ENCODE measurements at regions not wholly inside any gene's neighbourhood (a gene's known extent, or its start where the extent isn't known, plus 50 kb on each side); places are given as distances from the start of the nearest gene placed in this dataset.

DNA sequence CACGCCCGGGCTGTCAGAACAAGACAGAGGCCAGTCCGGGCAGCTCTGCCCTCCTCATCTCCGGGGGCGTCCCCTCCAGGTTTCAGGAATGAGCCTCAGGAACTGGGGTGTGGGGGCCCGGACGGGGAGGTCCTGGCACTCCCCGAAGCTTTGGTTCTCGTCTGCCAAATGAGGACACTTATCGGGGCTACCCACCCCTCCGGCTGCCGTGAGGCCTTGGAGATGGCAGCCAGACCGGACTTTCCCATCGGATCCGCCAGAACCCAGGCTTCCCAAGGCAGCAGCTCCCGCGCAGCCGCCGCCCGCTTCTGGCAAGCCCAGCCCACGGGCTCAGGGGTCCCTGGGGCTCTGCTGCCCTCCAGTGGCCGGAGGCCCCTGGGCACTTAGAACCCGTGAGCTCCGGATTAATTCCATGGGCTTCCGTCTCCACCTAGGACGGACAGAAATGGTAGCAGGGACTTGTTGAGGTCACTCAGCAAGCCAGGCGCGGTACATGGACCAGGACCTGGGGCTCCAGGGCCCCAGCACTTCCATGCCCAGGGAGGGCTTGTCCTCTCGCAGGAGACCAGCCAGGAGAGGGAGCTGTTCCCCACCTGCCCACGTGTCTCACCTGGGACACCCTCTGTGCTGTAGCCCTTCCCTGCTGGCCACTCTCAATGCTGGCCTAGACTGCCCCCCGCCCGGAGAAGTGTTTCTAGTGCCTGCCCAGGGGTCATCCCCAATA, 89.4 kb downstream of the LINGO1 start (continued):
- TF ChIP-seq SMAD1 (IDR thresholded peaks at IDR 0.05; ENCODE audit: low read depth, low read length, partially characterized antibody) (no peak), ZNF23 (CRISPR knock-in tag; IDR thresholded peaks at IDR 0.05) (no peak), ZNF444 (CRISPR knock-in tag; IDR thresholded peaks at IDR 0.05) (no peak), ZNF431 (CRISPR knock-in tag; IDR thresholded peaks at IDR 0.05) (no peak), CTBP1 (IDR thresholded peaks at IDR 0.05; ENCODE audit: borderline replicate concordance) (peak; percentile 78), RBM39 (optimal IDR thresholded peaks at IDR 0.05; ENCODE audit: low read depth, low read length) (no peak), MCM3 (IDR thresholded peaks at IDR 0.05) (no peak), GATAD2B (IDR thresholded peaks at IDR 0.05; ENCODE audit: borderline replicate concordance) (no peak), LEF1 (IDR thresholded peaks at IDR 0.05) (no peak), CAMTA2 (CRISPR knock-in tag; conservative IDR thresholded peaks at IDR 0.05) (no peak), NBN (IDR thresholded peaks at IDR 0.05; ENCODE audit: low read depth) (no peak), BCL6 (CRISPR knock-in tag; IDR thresholded peaks at IDR 0.05) (no peak), DMBX1 (CRISPR knock-in tag; IDR thresholded peaks at IDR 0.05; ENCODE audit: borderline replicate concordance) (no peak), KDM2B (CRISPR knock-in tag; IDR thresholded peaks at IDR 0.05) (0 out of 2 replicates have a peak, but pooled peaks have one; percentile 29), CHD1 (IDR thresholded peaks at IDR 0.05; ENCODE audit: low read length) (no peak), ZNF232 (CRISPR knock-in tag; IDR thresholded peaks at IDR 0.05) (no peak), ZNF445 (CRISPR knock-in tag; IDR thresholded peaks at IDR 0.05; ENCODE audit: low read depth) (no peak), GTF2F1 (IDR thresholded peaks at IDR 0.05; ENCODE audit: low read depth, low read length) (no peak)
- TF ChIP-seq, protein P1, sequence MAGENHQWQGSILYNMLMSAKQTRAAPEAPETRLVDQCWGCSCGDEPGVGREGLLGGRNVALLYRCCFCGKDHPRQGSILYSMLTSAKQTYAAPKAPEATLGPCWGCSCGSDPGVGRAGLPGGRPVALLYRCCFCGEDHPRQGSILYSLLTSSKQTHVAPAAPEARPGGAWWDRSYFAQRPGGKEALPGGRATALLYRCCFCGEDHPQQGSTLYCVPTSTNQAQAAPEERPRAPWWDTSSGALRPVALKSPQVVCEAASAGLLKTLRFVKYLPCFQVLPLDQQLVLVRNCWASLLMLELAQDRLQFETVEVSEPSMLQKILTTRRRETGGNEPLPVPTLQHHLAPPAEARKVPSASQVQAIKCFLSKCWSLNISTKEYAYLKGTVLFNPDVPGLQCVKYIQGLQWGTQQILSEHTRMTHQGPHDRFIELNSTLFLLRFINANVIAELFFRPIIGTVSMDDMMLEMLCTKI (IDR thresholded peaks at IDR 0.05; ENCODE audit: partially characterized antibody): no peak
- TF ChIP-seq, protein P2, sequence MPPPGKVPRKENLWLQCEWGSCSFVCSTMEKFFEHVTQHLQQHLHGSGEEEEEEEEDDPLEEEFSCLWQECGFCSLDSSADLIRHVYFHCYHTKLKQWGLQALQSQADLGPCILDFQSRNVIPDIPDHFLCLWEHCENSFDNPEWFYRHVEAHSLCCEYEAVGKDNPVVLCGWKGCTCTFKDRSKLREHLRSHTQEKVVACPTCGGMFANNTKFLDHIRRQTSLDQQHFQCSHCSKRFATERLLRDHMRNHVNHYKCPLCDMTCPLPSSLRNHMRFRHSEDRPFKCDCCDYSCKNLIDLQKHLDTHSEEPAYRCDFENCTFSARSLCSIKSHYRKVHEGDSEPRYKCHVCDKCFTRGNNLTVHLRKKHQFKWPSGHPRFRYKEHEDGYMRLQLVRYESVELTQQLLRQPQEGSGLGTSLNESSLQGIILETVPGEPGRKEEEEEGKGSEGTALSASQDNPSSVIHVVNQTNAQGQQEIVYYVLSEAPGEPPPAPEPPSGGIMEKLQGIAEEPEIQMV (tag; conservative IDR thresholded peaks at IDR 0.05; ENCODE audit: low read depth): no peak
- TF ChIP-seq, protein P3, sequence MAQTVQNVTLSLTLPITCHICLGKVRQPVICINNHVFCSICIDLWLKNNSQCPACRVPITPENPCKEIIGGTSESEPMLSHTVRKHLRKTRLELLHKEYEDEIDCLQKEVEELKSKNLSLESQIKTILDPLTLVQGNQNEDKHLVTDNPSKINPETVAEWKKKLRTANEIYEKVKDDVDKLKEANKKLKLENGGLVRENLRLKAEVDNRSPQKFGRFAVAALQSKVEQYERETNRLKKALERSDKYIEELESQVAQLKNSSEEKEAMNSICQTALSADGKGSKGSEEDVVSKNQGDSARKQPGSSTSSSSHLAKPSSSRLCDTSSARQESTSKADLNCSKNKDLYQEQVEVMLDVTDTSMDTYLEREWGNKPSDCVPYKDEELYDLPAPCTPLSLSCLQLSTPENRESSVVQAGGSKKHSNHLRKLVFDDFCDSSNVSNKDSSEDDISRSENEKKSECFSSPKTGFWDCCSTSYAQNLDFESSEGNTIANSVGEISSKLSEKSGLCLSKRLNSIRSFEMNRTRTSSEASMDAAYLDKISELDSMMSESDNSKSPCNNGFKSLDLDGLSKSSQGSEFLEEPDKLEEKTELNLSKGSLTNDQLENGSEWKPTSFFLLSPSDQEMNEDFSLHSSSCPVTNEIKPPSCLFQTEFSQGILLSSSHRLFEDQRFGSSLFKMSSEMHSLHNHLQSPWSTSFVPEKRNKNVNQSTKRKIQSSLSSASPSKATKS (CRISPR knock-in tag; IDR thresholded peaks at IDR 0.05): no peak
- TF ChIP-seq, protein P4, sequence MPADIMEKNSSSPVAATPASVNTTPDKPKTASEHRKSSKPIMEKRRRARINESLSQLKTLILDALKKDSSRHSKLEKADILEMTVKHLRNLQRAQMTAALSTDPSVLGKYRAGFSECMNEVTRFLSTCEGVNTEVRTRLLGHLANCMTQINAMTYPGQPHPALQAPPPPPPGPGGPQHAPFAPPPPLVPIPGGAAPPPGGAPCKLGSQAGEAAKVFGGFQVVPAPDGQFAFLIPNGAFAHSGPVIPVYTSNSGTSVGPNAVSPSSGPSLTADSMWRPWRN (IDR thresholded peaks at IDR 0.05; ENCODE audit: low read depth): no peak
- TF ChIP-seq, protein P5, sequence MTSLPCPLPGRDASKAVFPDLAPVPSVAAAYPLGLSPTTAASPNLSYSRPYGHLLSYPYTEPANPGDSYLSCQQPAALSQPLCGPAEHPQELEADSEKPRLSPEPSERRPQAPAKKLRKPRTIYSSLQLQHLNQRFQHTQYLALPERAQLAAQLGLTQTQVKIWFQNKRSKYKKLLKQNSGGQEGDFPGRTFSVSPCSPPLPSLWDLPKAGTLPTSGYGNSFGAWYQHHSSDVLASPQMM (CRISPR knock-in tag; IDR thresholded peaks at IDR 0.05): no peak

Measured in K562 (cell line).